ENCODE measurements at regions not wholly inside any gene's neighbourhood (a gene's known extent, or its start where the extent isn't known, plus 50 kb on each side); places are given as distances from the start of the nearest gene placed in this dataset.

DNA sequence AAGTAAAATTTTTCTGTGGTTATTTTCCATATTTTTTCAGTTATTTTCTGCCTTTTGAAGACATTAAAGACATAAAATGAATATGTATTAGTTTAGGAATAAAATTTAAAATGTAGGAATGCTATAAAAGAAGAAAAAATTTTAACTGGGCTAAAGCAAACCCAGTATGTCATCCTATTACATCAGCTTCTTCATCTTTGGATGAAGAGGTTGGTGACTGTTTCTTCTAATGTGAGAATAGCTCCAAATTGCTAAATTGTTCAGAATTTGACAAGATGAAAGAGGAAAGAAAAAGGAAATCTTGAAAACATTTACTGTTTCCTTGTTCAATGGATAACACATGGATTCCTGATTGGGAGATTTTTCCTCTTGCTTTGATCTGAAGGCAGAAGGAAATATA, 52.7 kb upstream of the PZP start:
- TF ChIP-seq POLR2A (IDR thresholded peaks at IDR 0.05; ENCODE audit: low read length) (no peak), GATA1 (IDR thresholded peaks at IDR 0.05; ENCODE audit: low read depth, low read length) (no peak)

All from erythroblast (primary cell).